ENCODE measurements at regions not wholly inside any gene's neighbourhood (a gene's known extent, or its start where the extent isn't known, plus 50 kb on each side); places are given as distances from the start of the nearest gene placed in this dataset.

DNA sequence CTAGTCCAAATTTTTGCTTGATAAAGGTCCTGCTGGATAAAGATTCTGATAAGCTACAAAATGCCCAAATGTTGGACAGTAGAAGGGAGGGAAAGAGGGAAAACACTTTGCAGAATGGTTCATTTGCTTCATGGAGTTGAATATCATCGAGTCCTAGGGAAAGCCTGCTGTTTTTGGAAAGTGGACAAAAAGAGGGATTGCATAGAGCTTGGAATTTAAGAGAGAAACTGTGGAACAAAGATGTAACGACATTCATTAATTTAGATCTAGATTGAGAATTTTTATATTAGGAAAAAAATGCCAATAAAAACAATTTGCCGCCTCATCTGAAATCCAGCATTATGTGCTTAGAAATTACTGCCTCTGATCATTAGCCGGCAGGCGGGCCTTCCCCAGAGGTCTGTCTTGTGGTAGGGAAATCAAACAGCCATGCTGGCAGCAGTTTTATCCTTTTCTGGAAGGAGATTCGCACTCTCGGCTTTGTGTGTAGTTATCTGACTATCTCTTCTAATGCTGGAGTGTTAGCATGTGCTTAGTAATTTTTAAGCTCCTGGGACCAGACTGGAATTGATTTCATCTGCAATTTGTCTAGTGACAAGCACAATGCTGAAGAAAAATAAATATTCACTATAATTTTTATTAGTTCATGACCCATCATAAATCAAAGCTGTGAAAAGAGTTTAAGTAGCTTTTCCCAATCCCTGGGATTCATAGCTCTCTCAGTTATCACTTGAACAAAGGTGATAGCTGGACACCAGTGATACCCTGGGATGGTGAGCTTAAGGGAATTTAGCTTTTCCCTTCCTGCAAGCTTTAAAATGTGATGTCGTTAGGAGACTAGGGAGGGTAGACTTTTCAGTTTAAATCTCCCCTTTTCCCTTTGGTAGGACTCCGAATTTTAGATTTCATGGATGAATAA lies 329.5 kb downstream of the PRL start:
- DNase-seq = no peak

DNA sequence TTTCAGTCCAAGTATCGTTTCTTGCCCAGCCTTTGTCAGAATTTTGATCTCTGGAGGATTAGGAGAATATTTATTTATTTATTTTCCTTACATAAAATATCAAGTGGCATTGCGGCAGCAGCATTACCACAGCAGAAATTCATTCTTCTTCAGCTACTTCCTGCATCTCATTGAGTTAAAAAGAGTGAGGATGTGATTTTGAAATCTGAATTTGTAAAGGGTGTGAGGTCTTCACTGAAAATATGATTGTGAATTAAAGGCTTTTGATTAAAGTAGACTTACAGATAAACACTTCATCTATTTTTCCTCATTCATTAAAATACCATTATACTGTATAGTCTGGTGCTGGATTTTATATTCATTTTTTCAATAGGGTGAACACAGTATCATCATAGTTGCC lies 328.4 kb downstream of the PRL start:
- DNase-seq = no peak

DNA sequence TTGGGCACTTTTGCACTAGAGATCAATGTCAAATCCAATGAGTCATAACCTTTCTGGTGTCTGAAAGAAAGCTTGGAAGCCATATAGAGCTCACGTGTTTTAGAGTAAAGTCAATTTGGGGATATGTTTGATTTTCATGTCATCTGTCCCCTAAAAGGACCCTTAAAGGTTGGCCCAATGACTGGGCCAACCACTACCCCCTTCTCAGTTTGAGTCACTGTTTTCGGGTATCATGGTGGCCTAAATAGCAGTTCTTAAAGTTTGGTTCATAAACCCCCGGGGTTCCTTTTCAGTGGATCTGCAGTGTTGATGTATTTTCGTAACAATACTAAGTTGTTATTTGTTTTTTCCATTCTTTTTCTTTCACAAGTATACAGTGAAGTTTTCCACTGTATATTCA lies 327.6 kb downstream of the PRL start:
- no peak for DNase-seq

DNA sequence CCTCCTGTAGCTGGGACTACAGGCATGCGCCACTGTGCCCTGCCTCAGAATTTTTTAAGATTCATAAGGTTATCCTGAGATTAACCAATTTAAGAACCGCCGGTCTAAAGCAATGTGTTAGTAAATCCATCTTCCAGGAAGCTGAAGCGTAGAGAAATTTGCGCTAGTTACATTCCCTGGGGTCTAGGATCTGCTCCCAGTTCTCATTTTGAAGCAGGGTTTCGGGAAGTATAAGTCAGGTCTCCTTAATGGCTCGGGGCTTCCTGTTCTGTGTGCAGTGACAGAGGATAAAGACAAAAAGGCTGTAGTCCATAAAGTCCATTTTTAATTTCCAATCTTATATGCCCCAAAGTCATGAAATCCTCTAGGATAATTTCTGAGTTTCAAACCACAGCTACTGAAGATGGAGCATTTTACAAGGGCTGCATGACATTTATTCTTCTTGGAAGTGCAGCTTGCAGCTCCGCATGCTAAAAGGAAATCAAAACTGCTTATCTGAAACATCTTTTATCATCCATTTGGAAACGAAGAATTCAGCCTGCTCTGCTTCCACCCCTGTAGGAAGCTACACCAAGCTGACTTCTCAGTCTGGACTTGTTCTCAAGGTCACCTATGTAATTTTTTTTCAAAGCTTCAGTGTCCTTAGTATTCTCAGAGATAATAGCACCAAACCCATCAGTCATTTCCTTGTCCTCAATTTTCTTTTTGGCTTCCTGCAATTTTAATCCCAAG lies 326.1 kb downstream of the PRL start:
- no peak for DNase-seq

DNA sequence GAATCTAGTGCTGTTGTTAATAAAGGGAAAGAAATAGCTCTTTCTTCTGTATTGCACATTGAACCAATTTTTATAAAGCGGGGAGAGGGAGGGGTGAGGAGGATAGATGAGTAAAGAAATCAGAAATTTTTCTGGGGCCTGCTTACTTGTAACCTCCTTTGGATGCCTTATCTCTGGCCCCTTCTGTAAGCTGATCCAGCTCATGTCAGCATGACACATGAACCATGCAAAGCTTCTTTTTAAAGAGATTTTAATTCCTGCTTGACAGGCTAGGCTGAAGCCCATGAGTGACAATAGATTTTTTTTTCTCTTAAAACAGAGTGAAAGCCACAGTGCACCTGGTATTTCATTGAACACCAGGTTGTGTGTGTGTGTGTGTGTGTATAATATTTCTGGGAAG lies 325.3 kb downstream of the PRL start:
- no peak for DNase-seq

DNA sequence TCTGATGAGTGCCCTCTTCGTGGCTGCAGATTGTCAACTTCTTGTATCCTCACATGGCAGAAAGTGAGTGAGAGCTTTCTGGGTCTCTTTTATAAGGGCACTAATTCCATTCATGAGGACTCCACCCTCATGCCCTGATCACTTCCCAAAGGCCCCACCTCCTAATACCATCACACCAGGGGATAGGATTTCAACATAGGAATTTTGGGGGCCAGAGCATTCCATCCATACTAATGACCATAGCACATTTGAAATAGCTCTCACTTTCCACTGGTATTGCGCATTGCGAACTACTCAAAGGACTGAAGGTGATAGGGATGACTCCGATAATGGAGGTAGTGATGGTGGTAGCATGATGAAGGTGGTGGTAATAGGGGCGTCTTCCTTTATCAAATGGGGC lies 324.3 kb downstream of the PRL start:
- DNase-seq = no peak

DNA sequence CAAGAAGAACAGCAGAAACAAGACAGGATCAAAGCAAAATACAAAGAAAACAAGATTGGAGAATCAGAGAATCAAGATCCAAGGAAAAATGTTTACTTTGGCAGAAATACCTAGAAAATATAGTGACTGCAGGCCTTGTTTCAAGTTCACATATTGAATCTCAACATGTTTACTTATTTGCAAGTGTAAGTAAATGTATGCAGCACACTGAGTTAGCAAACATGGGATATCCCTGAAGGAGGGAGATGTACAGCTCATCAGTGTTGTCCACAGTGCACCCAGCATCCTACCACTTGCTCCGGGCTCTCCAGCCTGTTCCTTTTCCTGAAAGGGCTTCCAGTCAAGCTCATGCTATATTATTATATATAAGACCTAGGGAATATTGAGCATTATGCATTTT lies 319.5 kb downstream of the PRL start:
- no peak for DNase-seq

DNA sequence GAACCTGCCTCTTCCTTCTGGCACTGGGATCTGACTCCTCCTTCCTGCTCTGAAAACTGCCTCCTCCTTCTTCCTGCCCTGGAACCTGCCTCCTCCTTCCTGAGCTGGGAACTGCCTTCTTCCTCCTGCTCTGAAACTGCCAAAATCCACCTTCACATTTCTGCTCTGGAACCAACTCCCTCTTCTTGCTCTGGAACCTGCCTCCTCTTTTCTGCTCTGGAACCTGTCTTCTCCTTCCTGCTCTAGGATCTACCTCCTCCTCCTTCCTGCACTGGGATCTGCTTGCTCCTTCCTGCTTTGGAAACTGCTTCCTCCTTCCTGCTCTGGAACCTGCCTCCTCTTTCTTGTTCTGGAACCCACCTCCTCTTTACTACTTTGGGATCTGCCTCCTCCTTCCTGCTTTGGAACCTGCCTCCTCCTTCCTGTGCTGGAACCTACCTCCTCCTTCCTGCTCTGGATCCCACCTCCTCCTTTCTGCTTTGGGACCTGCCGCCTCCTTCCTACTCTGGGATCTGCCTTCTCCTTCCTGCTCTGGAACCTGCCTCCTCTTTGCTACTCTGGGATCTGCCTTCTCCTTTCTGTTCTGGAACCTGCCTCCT lies 315.5 kb downstream of the PRL start:
- DNase-seq = no peak

DNA sequence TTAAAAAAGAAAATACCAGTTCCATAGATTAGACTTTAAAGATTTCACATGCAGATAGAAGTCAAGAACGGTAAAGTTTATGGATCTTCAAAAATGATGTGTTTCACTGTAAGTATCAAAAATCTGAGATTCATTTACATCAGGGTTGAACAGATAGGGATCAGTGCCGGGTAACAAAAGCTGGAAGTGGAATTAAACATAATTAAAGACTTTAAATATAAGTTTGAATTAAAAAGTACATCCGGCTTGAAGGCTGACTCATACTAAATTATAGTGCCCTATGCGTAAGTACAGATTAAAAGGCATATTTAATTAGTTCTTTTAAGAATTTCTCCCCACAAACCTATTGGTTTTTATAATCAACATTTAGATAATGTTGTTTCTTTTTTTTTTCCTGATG lies 312.7 kb downstream of the PRL start:
- no peak for DNase-seq

DNA sequence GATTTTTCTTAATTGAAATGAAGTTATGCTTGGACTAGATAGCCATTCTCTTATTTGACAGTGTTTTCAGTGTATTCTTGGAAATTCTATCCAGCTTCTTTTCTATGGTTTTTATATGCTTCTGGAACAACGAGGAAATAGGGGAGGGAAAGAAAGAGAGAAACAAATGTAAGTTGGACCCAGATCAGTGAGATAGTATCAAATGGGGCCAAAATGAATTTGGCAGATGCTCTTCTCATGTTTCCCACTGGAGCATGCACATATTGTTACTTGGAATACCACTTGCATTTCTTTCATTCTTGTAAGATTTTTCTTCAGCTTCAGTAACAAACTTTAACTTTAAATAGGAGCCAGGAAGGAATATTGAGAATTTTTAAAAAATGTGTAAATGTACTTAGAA lies 312.3 kb downstream of the PRL start:
- peak; percentile 80 for DNase-seq

DNA sequence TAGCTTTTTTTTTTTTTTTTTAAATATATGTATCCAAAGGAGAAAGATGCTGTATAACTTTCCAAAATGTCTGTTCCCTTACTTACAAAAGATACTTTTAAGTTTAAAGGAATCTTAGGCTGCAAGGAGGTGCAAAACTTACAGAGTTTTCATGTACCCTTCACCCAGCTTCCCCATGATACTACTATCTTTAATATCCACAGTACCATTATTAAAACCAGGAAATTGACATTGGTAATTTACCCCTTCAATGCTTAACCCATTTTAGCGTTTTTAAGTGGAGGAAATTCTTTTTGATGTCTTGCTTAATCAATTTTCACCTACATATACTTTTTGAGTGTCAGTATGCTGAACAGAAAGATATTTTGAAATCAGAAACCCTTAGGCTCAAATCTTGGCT lies 310.9 kb downstream of the PRL start:
- DNase-seq = no peak

DNA sequence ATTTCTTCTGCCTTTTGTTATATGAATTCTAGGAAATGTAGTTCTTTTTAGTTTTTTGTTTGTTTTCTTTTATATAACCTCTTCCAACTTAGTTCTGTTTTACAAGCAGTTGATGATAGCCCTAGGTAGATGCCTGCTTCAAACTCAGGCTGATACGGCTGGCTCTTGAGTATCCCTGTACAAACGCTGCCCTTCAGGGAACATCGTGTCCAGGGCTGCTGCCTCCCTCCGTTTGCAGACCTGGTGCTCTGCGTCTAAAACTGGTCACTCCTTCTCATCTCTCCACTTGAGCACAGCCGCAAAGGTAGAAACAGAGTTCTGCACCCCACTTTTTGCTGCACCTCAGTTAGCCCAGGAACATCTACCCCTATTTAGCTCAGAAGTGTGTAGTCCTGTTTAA lies 310.1 kb downstream of the PRL start:
- DNase-seq = no peak

DNA sequence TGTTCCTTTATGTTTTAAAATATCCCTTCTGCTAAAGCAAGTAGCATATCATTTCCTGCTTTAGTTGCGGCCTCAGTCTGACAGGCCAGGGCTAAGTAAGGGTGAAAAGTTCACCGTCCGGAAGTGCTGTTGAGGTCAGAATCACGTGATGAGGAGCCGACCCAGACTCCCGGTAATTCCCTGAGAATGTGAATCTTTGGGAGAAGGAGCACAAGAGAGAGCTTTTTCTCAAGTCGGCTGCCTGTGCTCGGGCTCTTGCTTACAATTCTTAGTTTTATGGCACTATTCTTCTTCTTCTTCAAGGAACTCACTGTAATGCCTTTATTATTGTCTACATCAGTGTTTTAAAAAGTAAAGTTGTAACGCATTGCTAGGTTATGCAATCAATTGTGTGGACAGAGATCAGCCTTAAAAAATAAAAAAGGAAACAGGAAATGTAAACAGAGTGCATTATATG lies 309.3 kb downstream of the PRL start:
- DNase-seq = peak; percentile 94

DNA sequence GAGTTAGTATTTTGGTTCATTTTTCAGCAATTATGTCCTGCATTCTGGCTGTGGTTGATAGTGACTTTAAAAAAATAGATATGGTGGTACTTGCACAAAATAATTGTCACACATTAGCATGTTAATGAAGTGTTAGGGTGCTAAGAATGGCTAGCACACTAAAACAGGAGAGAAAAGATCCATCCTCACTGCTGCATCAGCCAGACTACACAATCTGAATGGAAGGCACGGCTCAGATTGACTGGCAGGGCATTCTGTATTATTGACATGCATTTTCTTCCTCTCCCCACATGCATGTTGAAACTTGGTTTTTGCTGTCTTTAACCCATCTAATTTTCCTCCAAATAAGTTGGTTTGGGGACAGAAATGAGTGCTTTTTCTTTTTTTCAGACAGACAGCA lies 306.3 kb downstream of the PRL start:
- no peak for DNase-seq

DNA sequence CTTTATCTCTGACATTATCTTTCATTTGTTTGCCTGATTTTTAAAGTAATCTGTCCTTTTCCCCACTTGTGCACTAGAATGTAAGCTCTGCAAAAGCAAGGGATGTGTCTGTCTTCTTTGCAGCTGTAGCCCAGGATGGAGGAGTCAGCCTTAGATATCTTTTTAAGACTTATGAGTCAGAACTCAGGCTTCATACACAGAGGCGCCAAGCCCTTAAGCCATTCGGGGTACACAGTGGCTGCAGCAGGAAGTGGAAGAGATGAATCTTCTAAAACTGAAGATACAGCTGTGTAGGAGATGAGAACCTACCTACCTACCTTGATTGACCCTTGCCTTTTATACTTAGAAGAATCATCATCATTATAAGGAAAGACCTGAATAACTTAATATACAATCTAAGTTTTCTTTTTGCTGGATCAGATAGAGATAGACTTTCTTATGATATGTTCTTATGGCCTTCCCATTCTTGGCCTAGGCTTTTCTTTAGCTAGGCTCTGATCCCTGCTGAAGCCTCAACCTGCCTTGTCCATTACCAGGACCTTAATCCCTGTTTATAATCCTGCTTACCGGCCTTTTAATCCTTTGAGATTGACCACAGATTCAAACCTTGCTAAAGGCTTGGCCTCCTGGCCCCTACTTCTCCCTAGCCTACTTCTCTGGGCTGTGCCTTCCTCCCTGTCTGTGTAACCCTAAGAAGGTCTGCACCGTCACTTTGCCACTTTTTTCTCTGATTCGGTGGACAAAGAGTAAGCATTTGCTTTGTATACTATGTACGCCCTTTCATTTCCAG lies 304.5 kb downstream of the PRL start:
- DNase-seq = no peak

DNA sequence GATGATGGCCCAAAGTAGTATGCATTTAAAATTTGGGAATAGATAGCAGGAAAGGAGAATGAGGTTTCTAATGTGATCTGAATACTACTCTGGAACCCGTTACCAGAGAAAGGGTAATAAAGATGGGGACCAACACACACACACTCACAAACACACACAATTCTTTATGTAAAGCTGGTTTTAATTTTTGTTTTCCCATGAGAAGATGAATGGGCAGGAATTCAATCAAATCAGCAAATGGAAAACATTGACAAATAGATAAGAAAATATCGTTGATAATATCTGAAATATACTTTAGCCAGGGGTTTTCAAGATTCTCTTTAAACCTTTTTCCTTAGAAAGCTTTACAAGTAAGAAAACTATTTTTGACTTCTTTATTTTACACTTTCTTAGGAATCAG lies 303.0 kb downstream of the PRL start:
- no peak for DNase-seq

DNA sequence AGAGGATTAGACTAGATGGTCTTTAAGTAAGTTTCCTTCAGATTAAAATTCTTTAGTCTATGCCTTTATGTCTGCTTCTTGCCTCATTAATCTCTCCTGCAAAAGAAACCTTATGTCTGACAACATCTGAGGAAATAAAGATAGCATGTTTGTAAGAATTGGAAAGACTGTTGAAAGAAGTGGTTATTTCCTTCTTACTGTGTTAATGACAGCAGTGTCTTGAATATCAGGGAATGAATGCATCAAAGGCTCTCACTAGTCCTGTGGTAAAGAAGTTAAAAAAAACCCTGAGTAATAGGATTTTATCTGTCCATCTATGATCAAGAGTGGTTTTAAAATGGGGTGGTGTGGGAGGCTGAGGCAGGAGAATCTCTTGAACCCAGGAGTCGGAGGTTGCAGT lies 302.0 kb downstream of the PRL start:
- no peak for DNase-seq

DNA sequence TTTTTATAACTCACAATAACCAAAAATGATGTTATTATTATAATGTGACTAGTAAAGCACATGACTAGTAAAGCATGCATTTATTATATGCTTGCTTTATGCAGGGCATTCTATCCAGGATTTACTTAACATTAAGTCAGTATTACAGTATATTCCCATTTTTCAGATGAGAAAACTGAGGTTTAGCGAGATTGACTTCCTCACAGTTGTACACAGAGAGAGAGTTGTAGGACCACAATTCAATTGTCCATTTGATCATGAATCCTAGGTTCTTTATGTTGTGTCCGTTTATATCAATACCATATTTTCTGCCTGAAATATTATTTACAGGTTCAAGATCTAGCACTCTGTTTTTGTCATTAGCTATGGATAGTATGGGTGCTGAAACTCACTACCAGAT lies 301.5 kb downstream of the PRL start:
- no peak for DNase-seq

DNA sequence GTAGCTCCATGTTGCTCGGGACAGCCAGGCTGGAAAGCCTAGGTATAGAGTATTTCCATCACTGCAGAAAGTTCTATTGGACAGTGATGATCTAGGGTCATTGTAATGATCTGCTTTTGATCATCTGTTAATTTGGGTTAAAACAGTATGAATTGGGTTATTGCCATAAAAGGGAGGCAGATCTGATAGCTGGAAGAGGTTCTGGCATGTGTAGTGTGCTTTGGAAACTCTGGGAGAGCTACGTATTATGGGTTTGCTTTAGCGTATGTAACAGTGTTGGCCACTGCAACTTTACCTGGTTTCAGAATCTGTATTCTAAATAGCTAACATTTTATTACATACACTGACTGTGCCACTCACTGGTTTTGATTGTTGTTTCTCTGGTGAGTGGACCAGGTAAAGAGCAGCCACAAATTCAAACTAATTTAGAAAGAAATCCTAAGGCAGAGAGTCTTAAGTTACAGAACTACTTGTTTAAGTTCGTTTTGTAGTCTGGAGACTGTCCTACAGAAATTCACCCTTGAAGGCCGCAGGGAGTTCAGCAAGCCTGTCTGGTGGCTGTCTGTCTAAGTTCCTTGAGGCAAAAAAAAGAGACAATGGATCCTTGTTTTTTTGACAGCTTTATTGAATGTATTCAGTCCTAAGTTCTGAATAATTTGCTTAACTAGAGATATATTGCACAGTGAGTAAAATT lies 300.3 kb downstream of the PRL start:
- no peak for DNase-seq

DNA sequence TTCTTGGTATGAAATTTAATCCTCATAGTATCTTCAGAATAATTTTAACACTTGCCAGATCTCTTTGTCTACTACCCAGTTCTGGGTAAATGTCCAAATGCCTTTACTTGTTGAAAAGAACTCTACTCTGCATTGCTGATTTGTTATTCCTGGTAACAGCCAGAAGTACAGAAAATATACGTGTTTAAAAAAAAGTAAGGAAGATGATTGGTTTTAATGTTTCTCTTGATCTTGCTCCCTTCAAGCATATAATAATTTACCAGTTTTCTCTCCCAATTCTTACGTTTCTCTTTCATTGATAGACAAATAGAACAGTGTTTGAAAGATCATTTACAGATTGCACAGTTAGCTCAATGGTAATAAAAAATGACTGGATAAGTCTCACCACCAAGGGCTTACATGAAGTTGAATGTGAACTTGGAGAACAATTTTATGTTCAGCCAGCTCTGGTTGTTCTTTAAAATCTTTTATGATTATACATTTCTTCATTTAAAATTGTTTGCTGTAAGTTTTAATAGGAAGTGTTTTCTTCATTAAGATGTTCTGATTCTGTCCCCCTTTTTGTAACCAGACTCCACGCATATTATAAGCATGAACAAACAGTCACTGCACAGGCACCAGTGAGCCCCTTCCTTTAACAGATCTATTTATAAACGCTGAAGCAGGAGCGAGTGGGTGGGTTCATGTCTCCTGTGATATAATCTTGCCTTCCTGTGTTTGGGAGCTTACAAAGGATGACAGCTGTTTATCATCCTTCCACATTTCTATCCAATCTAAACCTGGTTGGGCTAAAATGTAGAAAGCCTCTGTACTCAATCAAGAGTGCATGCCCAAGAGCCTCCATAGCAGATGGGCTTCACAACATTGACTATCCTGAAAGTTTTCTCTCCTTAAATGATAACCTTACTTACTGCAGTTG lies 299.5 kb downstream of the PRL start:
- DNase-seq = no peak

DNA sequence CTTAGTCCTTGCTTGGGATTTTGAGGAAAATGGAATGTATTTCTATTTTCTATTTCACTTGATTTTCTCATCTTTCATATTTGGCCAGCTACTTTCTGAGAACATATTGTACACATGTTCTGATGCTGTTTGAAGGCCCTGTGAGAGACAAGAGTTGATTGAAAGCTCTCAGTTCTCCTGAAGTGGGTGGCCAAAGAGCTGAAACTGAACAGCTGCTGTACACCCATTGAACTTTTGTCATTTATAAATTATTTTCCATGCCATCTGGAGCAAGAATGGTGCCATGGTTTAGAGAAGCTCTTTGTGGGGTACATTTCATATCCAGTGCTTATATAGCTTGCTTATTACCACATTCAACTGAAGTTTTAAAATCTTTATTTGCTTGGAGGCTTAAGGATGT lies 298.3 kb downstream of the PRL start:
- DNase-seq = no peak
